GM23248 (cell line): ENCODE measurements at regions not wholly inside any gene's neighbourhood (a gene's known extent, or its start where the extent isn't known, plus 50 kb on each side); places are given as distances from the start of the nearest gene placed in this dataset.
"Not testable (repeated sequence)": the region's sequence is repeated elsewhere in the genome, so short reads cannot be mapped to it uniquely, and the experiment has no call there.

Source experiments
- DNase-seq: peaks from one replicate; pipeline ENCODE4 v3.0.0-alpha.2; 2015
- H2AFZ ChIP-seq: fragments of 200-600 bp; sonication (generic); 2 replicates; pipeline ENCODE4 v1.6.1; 2016; ENCODE audit warnings: antibody characterized with exemption
- H3F3A ChIP-seq: fragments of 200-600 bp; sonication (generic); 2 replicates; pipeline ENCODE4 v1.6.1; 2016; ENCODE audit warnings: mild to moderate bottlenecking, antibody characterized with exemption, mixed run types; ENCODE audit not compliant: insufficient read depth
- H3K27ac ChIP-seq: fragments of 200-600 bp; sonication (generic); 2 replicates; pipeline ENCODE4 v1.5.1; 2016; ENCODE audit warnings: mild to moderate bottlenecking
- H3K27me3 ChIP-seq: fragments of 200-600 bp; sonication (generic); replicated peaks from 2 replicates; pipeline ENCODE4 v1.6.1; 2016; ENCODE audit warnings: mild to moderate bottlenecking; ENCODE audit not compliant: insufficient read depth
- H3K36me3 ChIP-seq: fragments of 200-600 bp; sonication (generic); 2 replicates; pipeline ENCODE4 v1.6.1; 2016; ENCODE audit warnings: low read depth, mild to moderate bottlenecking
- H3K4me1 ChIP-seq: fragments of 200-600 bp; sonication (generic); 2 replicates; pipeline ENCODE4 v1.6.1; 2016; ENCODE audit warnings: mild to moderate bottlenecking; ENCODE audit not compliant: insufficient read depth
- H3K4me2 ChIP-seq: fragments of 200-600 bp; sonication (generic); one replicate; pipeline ENCODE4 v1.6.1; 2016; ENCODE audit warnings: mild to moderate bottlenecking; ENCODE audit not compliant: unreplicated experiment
- H3K4me3 ChIP-seq: fragments of 200-600 bp; sonication (generic); 2 replicates; pipeline ENCODE4 v1.5.1; 2016; ENCODE audit warnings: mild to moderate bottlenecking
- H3K79me2 ChIP-seq: fragments of 200-600 bp; sonication (generic); 2 replicates; pipeline ENCODE4 v1.6.1; 2016; ENCODE audit warnings: mild to moderate bottlenecking; ENCODE audit not compliant: insufficient read depth
- H3K9ac ChIP-seq: fragments of 200-600 bp; sonication (generic); 2 replicates; pipeline ENCODE4 v1.6.1; 2016; ENCODE audit warnings: mild to moderate bottlenecking
- H3K9me2 ChIP-seq: fragments of 200-600 bp; sonication (generic); 2 replicates; pipeline ENCODE4 v1.6.1; 2016; ENCODE audit warnings: mixed run types, mild to moderate bottlenecking, moderate library complexity; ENCODE audit not compliant: insufficient read depth
- H3K9me3 ChIP-seq: fragments of 200-600 bp; sonication (generic); one replicate; pipeline ENCODE4 v1.6.1; 2017; ENCODE audit warnings: low read depth
- H4K20me1 ChIP-seq: fragments of 200-600 bp; sonication (generic); 2 replicates; pipeline ENCODE4 v1.6.0; 2016; ENCODE audit not compliant: insufficient read depth
- EZH2 ChIP-seq: fragments of 200-600 bp; sonication (generic); IDR thresholded peaks from 2 replicates; pipeline ENCODE4 v1.6.1; 2018; ENCODE audit warnings: antibody characterized with exemption, mild to moderate bottlenecking; ENCODE audit not compliant: insufficient read depth, poor library complexity, severe bottlenecking
- EZH2phosphoT487 ChIP-seq: fragments of 200-600 bp; sonication (generic); IDR thresholded peaks from 2 replicates; pipeline ENCODE4 v1.6.1; 2018; ENCODE audit warnings: antibody characterized with exemption, moderate library complexity, mild to moderate bottlenecking, low read depth; ENCODE audit not compliant: insufficient read depth
- WGBS, 2 experiments: methylation state at CpG; one replicate each; pipeline ENCODE4 v1.1.6; 2015 to 2017; ENCODE audit warnings: low lambda C conversion rate in 2 of 2, low coverage in 1 of 2; ENCODE audit errors: missing lambda C conversion rate in 2 of 2; 5-methylcytosine and 5-hydroxymethylcytosine counted together
- in situ Hi-C: fragments of 300-500 bp; cut with MboI; formaldehyde crosslinking; loops from 2 replicates; pipeline ENCODE4 v1.15.0; 2020

DNA sequence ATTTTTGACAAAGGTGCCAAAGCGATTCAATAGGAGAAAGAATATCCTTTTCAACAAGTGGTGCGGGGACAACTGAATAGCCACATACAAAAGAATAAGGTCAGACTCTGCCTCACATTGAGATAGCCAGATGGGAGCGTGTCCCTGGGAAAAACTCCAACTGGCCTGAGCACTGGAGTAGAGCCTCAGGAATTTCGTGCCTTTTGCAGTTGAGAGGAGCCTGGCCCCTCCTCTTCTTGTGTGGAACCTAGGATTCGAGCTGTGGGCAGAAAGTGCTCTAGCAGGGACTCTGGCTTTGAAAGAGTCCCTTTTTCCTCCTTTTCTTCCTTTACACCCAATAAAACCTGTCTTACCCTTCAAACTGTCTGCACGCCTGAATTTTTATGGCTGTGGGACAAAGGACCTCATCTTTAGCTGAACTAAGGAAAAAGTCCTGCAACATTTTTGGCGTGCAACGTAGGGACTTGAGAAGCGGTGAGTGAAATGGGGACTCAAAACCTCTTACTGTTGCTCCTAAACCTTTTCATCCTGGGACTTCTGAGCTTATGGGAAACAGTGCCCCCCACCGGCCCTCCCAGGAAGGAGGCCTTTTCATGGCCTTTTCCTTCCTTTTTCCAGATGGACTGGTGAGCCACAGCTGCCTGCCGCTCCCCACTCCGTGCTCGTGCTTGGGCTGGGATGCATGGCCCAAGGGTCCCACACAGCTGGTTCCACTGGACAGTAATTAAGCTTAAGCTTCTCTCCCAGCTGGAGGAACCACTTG is 68.6 kb downstream of the BMP15 start:
- Histone ChIP-seq H3F3A (no peaks in the 10 kb centered on the region), H3K27me3 (no peaks in the 10 kb centered on the region), H3K4me2 (no peak overlapping the region), H3K27ac (no peak overlapping the region), H2AFZ (no peak overlapping the region), H3K4me3 (no peak overlapping the region), H3K9me2 (no peaks in the 10 kb centered on the region), H3K4me1 (no peaks in the 10 kb centered on the region), H3K9ac (no peak overlapping the region), H3K9me3 (no peaks in the 10 kb centered on the region), H3K36me3 (no peaks in the 10 kb centered on the region), H4K20me1 (no peaks in the 10 kb centered on the region), H3K79me2 (no peaks in the 10 kb centered on the region)
- in situ Hi-C loops: no loop called here
- 23 to 25% methylated on average over 9 to 10 of the region's 13 CpGs for WGBS, 2 experiments
- no peak for TF ChIP-seq EZH2
- DNase-seq: peak; percentile 7

GRCh38 chrX:50980251-50980650 is 69.7 kb downstream of the BMP15 start:
- Histone ChIP-seq H4K20me1 (no peaks in the 10 kb centered on the region), H3K27me3 (no peaks in the 10 kb centered on the region), H3K79me2 (no peaks in the 10 kb centered on the region), H3K9ac (no peak overlapping the region), H3F3A (no peaks in the 10 kb centered on the region), H3K4me3 (no peak overlapping the region), H3K9me3 (no peaks in the 10 kb centered on the region), H3K4me1 (no peaks in the 10 kb centered on the region), H3K4me2 (no peak overlapping the region), H3K9me2 (no peaks in the 10 kb centered on the region), H2AFZ (no peak overlapping the region), H3K27ac (no peak overlapping the region), H3K36me3 (no peaks in the 10 kb centered on the region)
- 31 to 37% methylated on average over 3 of the region's 3 CpGs for WGBS, 2 experiments
- DNase-seq: no peak
- in situ Hi-C loops: no loop called here
- TF ChIP-seq EZH2phosphoT487 (no peak), EZH2 (no peak)

GRCh38 chrX:50988649-50989048 is 78.1 kb downstream of the BMP15 start:
- Histone ChIP-seq H3K9me3 (no peaks in the 10 kb centered on the region), H3K4me1 (no peaks in the 10 kb centered on the region), H2AFZ (no peak overlapping the region), H3K4me3 (no peak overlapping the region), H4K20me1 (no peaks in the 10 kb centered on the region), H3K79me2 (no peaks in the 10 kb centered on the region), H3K36me3 (no peaks in the 10 kb centered on the region), H3K27me3 (no peaks in the 10 kb centered on the region), H3K9ac (no peak overlapping the region), H3K9me2 (no peaks in the 10 kb centered on the region), H3K27ac (no peak overlapping the region), H3K4me2 (no peak overlapping the region), H3F3A (no peaks in the 10 kb centered on the region)
- in situ Hi-C loops: no loop called here
- TF ChIP-seq EZH2 (no peak), EZH2phosphoT487 (no peak)
- peak; percentile 53 for DNase-seq
- 36 to 38% methylated on average over 2 of the region's 2 CpGs for WGBS, 2 experiments

DNA sequence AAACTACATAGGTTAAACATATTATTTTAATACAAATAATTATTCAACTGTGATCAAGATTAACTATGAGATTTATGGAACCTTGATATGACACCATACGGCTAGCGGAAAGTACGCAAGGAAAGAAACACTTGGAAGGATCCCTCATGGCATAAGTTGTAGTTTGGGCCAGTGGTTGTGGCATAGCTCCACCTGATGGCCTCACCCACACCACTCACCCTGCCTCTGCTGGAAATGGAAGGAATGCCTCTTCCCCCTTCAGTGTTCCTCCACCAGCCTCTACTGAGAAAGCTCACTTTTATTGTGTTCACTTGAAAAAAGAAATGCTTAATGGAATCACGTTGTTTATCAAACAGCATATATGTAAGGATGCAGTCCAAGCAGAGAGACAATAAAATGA is 86.4 kb downstream of the BMP15 start:
- in situ Hi-C loops: no loop called here
- no peak overlapping the region for H3K4me3 ChIP-seq
- H3K4me1 ChIP-seq: no peaks in the 10 kb centered on the region
- H3K9me2 ChIP-seq: no peaks in the 10 kb centered on the region
- no peak overlapping the region for H3K9ac ChIP-seq
- no peaks in the 10 kb centered on the region for H3K36me3 ChIP-seq
- H4K20me1 ChIP-seq: no peaks in the 10 kb centered on the region
- H3K27ac ChIP-seq: no peak overlapping the region
- no peak overlapping the region for H3K4me2 ChIP-seq
- 74 to 87% methylated on average over 4 of the region's 4 CpGs for WGBS, 2 experiments
- H3K79me2 ChIP-seq: no peaks in the 10 kb centered on the region
- no peaks in the 10 kb centered on the region for H3F3A ChIP-seq
- H3K27me3 ChIP-seq: no peaks in the 10 kb centered on the region
- DNase-seq: no peak
- H3K9me3 ChIP-seq: no peaks in the 10 kb centered on the region
- TF ChIP-seq EZH2 (no peak), EZH2phosphoT487 (no peak)
- no peak overlapping the region for H2AFZ ChIP-seq

- H3K9me2 ChIP-seq, H3K27ac ChIP-seq, H3K9ac ChIP-seq, H3F3A ChIP-seq, H2AFZ ChIP-seq, H3K4me2 ChIP-seq, H4K20me1 ChIP-seq, H3K36me3 ChIP-seq, DNase-seq, H3K27me3 ChIP-seq, H3K4me1 ChIP-seq, H3K9me3 ChIP-seq, H3K4me3 ChIP-seq, H3K79me2 ChIP-seq, in situ Hi-C loops: not testable (repeated sequence)
- 58 to 68% methylated on average over 4 of the region's 4 CpGs for WGBS, 2 experiments
Observed at GRCh38 chrX:51000384-51000783, 89.8 kb downstream of the BMP15 start.

GRCh38 chrX:51001733-51002632 is 91.4 kb downstream of the BMP15 start:
- H3K36me3 ChIP-seq, H2AFZ ChIP-seq, H3K9ac ChIP-seq, H4K20me1 ChIP-seq, in situ Hi-C loops, H3K27me3 ChIP-seq, H3K9me2 ChIP-seq, H3K4me2 ChIP-seq, H3K27ac ChIP-seq, H3K9me3 ChIP-seq, DNase-seq, H3K4me1 ChIP-seq, H3K79me2 ChIP-seq, H3K4me3 ChIP-seq, H3F3A ChIP-seq: not testable (repeated sequence)
- WGBS, 2 experiments: 27 to 31% methylated on average over 11 of the region's 11 CpGs
